Posterior vena cava (tissue), 2 donors: ENCODE measurements at regions not wholly inside any gene's neighbourhood (a gene's known extent, or its start where the extent isn't known, plus 50 kb on each side); places are given as distances from the start of the nearest gene placed in this dataset.
"Not testable (repeated sequence)": the region's sequence is repeated elsewhere in the genome, so short reads cannot be mapped to it uniquely, and the experiment has no call there.

Experiments used
- DNase-seq: peaks from one replicate; pipeline ENCODE4 v3.0.0-alpha.2; 2020; ENCODE audit warnings: low spot score
- intact Hi-C, 2 donors: fragments of 100-400 bp; cut with DNase I; formaldehyde crosslinking; loops; one replicate each; pipeline versions ENCODE4 v1.14.1 to v1.14.2; 2022 to 2023
- donor health status: DM: yes; HTN: yes; CAD: no.
- donor health status: DM: yes; HTN: yes; CAD: no.

GRCh38 chr16:60914334-60914733 is 1121.9 kb downstream of the CDH8 start:
- DNase-seq: no peak
- intact Hi-C loops: no loop called here

- intact Hi-C loops: no loop called here
- DNase-seq: no peak
Observed at GRCh38 chr16:60907645-60908044, 1128.6 kb downstream of the CDH8 start.

GRCh38 chr16:60905811-60906210 is 1130.4 kb downstream of the CDH8 start:
- intact Hi-C loops: no loop called here
- DNase-seq: no peak

- DNase-seq: no peak
Observed at GRCh38 chr16:60902114-60902513, 1134.1 kb downstream of the CDH8 start.

GRCh38 chr16:60882816-60883215 is 1153.4 kb downstream of the CDH8 start:
- intact Hi-C loops: no loop called here
- DNase-seq: no peak

More at GRCh38 chr16:60902114-60902513, 1134.1 kb downstream of the CDH8 start:
- intact Hi-C loops: no loop called here

- DNase-seq: no peak
- intact Hi-C loops: no loop called here
Observed at GRCh38 chr16:60852635-60853034, 1183.6 kb downstream of the CDH8 start.

- no peak for DNase-seq
- intact Hi-C loops: no loop called here
Observed at GRCh38 chr16:60821661-60822060, 1214.6 kb downstream of the CDH8 start.

- no peak for DNase-seq
- intact Hi-C loops: no loop called here
Observed at GRCh38 chr16:60820361-60820760, 1215.9 kb downstream of the CDH8 start.

- no peak for DNase-seq
- intact Hi-C loops: loop anchor here in 1 of 2 donors (5.0 kb wide), 1 partner anchor 771 kb away; no protein-coding TSS in a partner anchor
Observed at GRCh38 chr16:60818465-60818864, 1217.8 kb downstream of the CDH8 start.

- DNase-seq: no peak
- intact Hi-C loops: loop anchor here in 1 of 2 donors (5.0 kb wide), 1 partner anchor 769 kb away; no protein-coding TSS in a partner anchor
Observed at GRCh38 chr16:60816461-60816860, 1219.8 kb downstream of the CDH8 start.

- intact Hi-C loops: loop anchor here in 1 of 2 donors (5.0 kb wide), 1 partner anchor 769 kb away; no protein-coding TSS in a partner anchor
- DNase-seq: no peak
Observed at GRCh38 chr16:60815865-60816264, 1220.4 kb downstream of the CDH8 start.

- intact Hi-C loops: loop anchor here in 1 of 2 donors (5.0 kb wide), 1 partner anchor 768 kb away; no protein-coding TSS in a partner anchor
- no peak for DNase-seq
Observed at GRCh38 chr16:60815033-60815432, 1221.2 kb downstream of the CDH8 start.

GRCh38 chr16:60811657-60812056 is 1224.6 kb downstream of the CDH8 start:
- DNase-seq: no peak
- intact Hi-C loops: no loop called here

- no peak for DNase-seq
- intact Hi-C loops: no loop called here
Observed at GRCh38 chr16:60811051-60811608, 1225.1 kb downstream of the CDH8 start.

- DNase-seq: no peak
- intact Hi-C loops: no loop called here
Observed at GRCh38 chr16:60810250-60810649, 1226.0 kb downstream of the CDH8 start.

- no peak for DNase-seq
- intact Hi-C loops: no loop called here
Observed at GRCh38 chr16:60792437-60792836, 1243.8 kb downstream of the CDH8 start.

- intact Hi-C loops: no loop called here
- DNase-seq: no peak
Observed at GRCh38 chr16:60788631-60789030, 1247.6 kb downstream of the CDH8 start.

GRCh38 chr16:60776281-60776680 is 1260.0 kb downstream of the CDH8 start:
- intact Hi-C loops: no loop called here

GRCh38 chr16:60771138-60771537 is 1265.1 kb downstream of the CDH8 start:
- intact Hi-C loops: no loop called here
- DNase-seq: no peak

More at GRCh38 chr16:60776281-60776680, 1260.0 kb downstream of the CDH8 start:
- DNase-seq: no peak

GRCh38 chr16:60770384-60770783 is 1265.9 kb downstream of the CDH8 start:
- intact Hi-C loops, DNase-seq: not testable (repeated sequence)

GRCh38 chr16:60763869-60764268 is 1272.4 kb downstream of the CDH8 start:
- no peak for DNase-seq
- intact Hi-C loops: loop anchor here in 1 of 2 donors (5.0 kb wide), 1 partner anchor 93 kb away; no protein-coding TSS in a partner anchor
